Ishikawa (cell line): ENCODE measurements at regions not wholly inside any gene's neighbourhood (a gene's known extent, or its start where the extent isn't known, plus 50 kb on each side); places are given as distances from the start of the nearest gene placed in this dataset.

Experiments used
- CEBPB ChIP-seq: IDR thresholded peaks from 2 replicates; pipeline ENCODE4 v1.6.1; 2012
- CREB1 ChIP-seq: IDR thresholded peaks from 2 replicates; pipeline ENCODE4 v1.6.1; 2012; ENCODE audit warnings: low read depth
- EGR1 ChIP-seq: IDR thresholded peaks from 2 replicates; pipeline ENCODE4 v1.6.1; 2012
- EP300 ChIP-seq: IDR thresholded peaks from 2 replicates; pipeline ENCODE4 v1.6.1; 2012; ENCODE audit warnings: borderline replicate concordance
- FOXM1 ChIP-seq: IDR thresholded peaks from 2 replicates; pipeline ENCODE4 v1.6.1; 2012; ENCODE audit warnings: low read depth, borderline replicate concordance
- NFIC ChIP-seq: IDR thresholded peaks from 2 replicates; pipeline ENCODE4 v1.6.1; 2012
- RAD21 ChIP-seq: IDR thresholded peaks from 2 replicates; pipeline ENCODE4 v1.6.1; 2012; ENCODE audit warnings: low read depth
- TAF1 ChIP-seq: IDR thresholded peaks from 2 replicates; pipeline ENCODE4 v1.6.1; 2012; ENCODE audit warnings: low read depth, mild to moderate bottlenecking
- TCF12 ChIP-seq: IDR thresholded peaks from 2 replicates; pipeline ENCODE4 v1.6.1; 2012; ENCODE audit warnings: low read depth
- TEAD4 ChIP-seq: IDR thresholded peaks from 2 replicates; pipeline ENCODE4 v1.6.1; 2012
- YY1 ChIP-seq: IDR thresholded peaks from 2 replicates; pipeline ENCODE4 v1.6.1; 2012; ENCODE audit warnings: low read depth
- ZBTB7A ChIP-seq: IDR thresholded peaks from 2 replicates; pipeline ENCODE4 v1.6.1; 2012; ENCODE audit warnings: low read depth
- TF ChIP-seq, protein P1 (sequence below): IDR thresholded peaks from 2 replicates; pipeline ENCODE4 v1.6.1; 2012; ENCODE audit warnings: low read depth, mild to moderate bottlenecking
- TF ChIP-seq, protein P2 (sequence below): IDR thresholded peaks from 2 replicates; pipeline ENCODE4 v1.6.1; 2012
- TF ChIP-seq, protein P3 (sequence below): IDR thresholded peaks from 2 replicates; pipeline ENCODE4 v1.6.1; 2012

DNA sequence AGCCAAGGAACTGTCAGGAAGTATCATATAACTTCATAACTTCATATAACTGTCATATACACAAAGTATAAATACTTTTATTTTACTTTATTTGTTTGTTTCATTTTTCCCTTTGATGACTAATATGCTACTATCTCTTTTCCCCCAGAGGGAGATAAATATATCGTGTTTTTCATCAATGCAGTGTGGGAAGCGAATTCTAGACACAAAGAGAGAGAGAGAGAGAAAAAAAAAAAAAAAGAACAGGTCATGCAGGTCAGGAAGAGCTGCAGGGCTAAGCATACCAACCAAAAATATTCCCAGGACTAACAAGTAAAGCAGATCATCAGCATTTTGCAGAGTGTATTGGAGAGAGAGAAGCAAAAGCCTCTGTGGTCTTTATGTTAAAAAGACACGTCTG lies 1849.2 kb downstream of the STIM2 start:
- TF ChIP-seq TAF1 (no peak), CEBPB (no peak), RAD21 (no peak), NFIC (no peak), EGR1 (no peak)
- TF ChIP-seq, protein P1, sequence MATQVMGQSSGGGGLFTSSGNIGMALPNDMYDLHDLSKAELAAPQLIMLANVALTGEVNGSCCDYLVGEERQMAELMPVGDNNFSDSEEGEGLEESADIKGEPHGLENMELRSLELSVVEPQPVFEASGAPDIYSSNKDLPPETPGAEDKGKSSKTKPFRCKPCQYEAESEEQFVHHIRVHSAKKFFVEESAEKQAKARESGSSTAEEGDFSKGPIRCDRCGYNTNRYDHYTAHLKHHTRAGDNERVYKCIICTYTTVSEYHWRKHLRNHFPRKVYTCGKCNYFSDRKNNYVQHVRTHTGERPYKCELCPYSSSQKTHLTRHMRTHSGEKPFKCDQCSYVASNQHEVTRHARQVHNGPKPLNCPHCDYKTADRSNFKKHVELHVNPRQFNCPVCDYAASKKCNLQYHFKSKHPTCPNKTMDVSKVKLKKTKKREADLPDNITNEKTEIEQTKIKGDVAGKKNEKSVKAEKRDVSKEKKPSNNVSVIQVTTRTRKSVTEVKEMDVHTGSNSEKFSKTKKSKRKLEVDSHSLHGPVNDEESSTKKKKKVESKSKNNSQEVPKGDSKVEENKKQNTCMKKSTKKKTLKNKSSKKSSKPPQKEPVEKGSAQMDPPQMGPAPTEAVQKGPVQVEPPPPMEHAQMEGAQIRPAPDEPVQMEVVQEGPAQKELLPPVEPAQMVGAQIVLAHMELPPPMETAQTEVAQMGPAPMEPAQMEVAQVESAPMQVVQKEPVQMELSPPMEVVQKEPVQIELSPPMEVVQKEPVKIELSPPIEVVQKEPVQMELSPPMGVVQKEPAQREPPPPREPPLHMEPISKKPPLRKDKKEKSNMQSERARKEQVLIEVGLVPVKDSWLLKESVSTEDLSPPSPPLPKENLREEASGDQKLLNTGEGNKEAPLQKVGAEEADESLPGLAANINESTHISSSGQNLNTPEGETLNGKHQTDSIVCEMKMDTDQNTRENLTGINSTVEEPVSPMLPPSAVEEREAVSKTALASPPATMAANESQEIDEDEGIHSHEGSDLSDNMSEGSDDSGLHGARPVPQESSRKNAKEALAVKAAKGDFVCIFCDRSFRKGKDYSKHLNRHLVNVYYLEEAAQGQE, result no peak
- TF ChIP-seq, protein P2, sequence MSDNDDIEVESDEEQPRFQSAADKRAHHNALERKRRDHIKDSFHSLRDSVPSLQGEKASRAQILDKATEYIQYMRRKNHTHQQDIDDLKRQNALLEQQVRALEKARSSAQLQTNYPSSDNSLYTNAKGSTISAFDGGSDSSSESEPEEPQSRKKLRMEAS, result no peak
- TF ChIP-seq, protein P3, sequence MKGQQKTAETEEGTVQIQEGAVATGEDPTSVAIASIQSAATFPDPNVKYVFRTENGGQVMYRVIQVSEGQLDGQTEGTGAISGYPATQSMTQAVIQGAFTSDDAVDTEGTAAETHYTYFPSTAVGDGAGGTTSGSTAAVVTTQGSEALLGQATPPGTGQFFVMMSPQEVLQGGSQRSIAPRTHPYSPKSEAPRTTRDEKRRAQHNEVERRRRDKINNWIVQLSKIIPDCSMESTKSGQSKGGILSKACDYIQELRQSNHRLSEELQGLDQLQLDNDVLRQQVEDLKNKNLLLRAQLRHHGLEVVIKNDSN, result no peak

DNA sequence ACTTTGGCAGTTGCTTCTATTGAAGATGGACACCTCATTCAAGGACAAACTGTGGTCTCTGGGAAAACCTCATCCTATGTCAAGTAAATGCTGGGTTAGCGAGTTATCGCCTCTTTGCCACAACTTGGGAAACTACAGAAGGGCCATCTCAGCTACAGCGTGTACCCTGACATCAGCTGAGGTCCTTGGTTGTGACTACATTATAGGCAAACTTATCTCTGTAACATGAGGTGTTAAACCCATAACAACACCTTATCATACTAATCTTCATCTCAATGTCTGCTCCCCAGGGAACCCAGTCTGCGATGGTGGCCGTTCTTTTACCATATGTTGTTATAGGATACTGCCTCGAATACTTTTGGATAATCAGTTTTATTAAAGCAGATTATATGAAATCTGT lies 1862.7 kb downstream of the STIM2 start:
- TF ChIP-seq ZBTB7A (no peak), EGR1 (no peak), RAD21 (no peak)

DNA sequence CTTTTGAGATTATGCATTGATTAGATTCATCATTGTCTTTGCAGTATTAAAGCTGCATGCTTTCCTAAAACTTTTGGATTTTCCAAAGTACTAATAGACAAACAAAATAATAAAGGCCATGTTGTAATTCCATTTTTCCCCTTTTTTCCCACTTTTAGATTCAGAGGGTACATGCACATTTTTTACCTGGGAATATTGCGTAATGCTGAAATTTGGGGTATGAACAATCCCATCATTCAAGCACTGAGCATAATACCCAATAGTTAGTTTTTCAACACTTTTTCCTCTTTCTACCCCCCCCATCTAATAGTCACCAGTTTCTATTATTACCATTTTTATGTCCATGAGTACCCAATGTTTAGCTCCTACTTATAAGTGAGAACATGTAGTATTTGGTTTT lies 1863.6 kb downstream of the STIM2 start:
- TF ChIP-seq, protein P3, result no peak
- no peak for TF ChIP-seq FOXM1
- TF ChIP-seq, protein P1, result no peak
- TF ChIP-seq CREB1, result no peak
- no peak for TF ChIP-seq ZBTB7A
- TF ChIP-seq TAF1, result no peak
- TF ChIP-seq EGR1, result no peak
- no peak for TF ChIP-seq TEAD4
- TF ChIP-seq NFIC, result no peak
- TF ChIP-seq CEBPB, result no peak
- TF ChIP-seq TCF12, result no peak
- TF ChIP-seq RAD21, result no peak
- no peak for TF ChIP-seq EP300

DNA sequence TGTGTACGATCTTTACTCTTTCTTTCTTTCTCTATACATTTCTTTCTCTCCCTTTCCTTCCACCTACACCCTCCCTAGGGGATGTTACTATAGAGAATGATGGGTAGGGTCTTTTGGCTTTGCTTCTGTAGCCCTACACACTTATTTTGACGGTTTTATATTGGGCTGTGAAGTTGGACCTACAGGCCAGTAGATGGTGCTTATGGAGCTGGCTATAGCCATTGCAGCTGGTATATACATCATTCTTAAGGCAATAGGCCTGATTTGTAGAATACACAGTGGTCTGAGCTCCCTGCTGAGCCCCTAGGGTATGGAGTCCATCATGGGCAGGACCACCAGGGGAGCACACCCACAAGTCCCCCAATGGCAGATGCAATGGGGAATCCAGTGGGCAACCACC lies 1869.7 kb downstream of the STIM2 start:
- TF ChIP-seq CEBPB, result no peak
- no peak for TF ChIP-seq YY1
- no peak for TF ChIP-seq TEAD4
- TF ChIP-seq, protein P3, result no peak
- TF ChIP-seq CREB1, result no peak
- no peak for TF ChIP-seq TCF12
- TF ChIP-seq EGR1, result no peak
- no peak for TF ChIP-seq RAD21

DNA sequence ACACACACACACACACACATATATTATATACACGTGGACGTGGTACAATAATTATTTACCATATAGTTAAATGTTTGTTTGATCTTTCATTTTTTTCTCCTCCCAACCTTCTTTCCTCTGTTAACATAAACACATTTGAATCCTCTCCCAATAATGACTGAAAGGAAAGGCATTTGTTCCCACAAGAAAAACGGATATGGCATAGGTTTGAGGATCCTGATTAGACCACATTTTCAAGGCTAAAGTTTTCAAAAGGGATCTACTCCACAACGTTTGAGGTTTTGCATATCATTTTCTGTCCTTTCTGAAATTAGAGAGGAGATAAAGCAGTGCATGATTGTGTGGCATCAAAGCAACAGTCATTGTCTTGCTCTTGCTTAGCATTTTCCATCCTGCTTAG lies 1883.4 kb downstream of the STIM2 start:
- TF ChIP-seq ZBTB7A (no peak), EGR1 (no peak), EP300 (no peak), YY1 (no peak), RAD21 (no peak), TEAD4 (no peak), CREB1 (no peak), FOXM1 (no peak), CEBPB (no peak), NFIC (no peak), TAF1 (no peak)
- TF ChIP-seq, protein P3, result no peak
- TF ChIP-seq, protein P1, result no peak
- TF ChIP-seq, protein P2, result no peak
